IMR-90 (cell line): ENCODE measurements at regions not wholly inside any gene's neighbourhood (a gene's known extent, or its start where the extent isn't known, plus 50 kb on each side); places are given as distances from the start of the nearest gene placed in this dataset.

Experiments
- ATAC-seq: fragments of 200-7000 bp; cut with Tn5 transposase; 2 replicates; pipeline ENCODE4 v1.9.1; 2020; ENCODE audit warnings: low read depth, mild to moderate bottlenecking, moderate library complexity
- BruUV-seq: library from RNA; stranded (reverse); fragments of 400-500 nt; replicated peaks from 2 replicates; lab custom pipeline; 2021; lab: Mats Ljungman, UMichigan
- CTCF ChIA-PET: fragments of 300-600 bp; formaldehyde crosslinking; extraction: SDS; loops from one replicate; lab custom pipeline; 2021; ENCODE audit warnings: antibody characterized with exemption; lab: Yijun Ruan, JAX
- POLR2A ChIA-PET: fragments of 300-600 bp; sonication (Branson Sonifier 250); formaldehyde crosslinking; loops from one replicate; lab custom pipeline; 2022; ENCODE audit warnings: antibody characterized with exemption; ENCODE audit not compliant: unreplicated experiment; lab: Charles Lee
- DNase-seq: peaks from one replicate; pipeline ENCODE4 v3.0.0; 2013
- H2AFZ ChIP-seq: replicated peaks from 2 replicates; pipeline ENCODE3; 2013; ENCODE audit warnings: low read length, mild to moderate bottlenecking; ENCODE audit not compliant: poor library complexity
- H2AK5ac ChIP-seq: 2 replicates; pipeline ENCODE4 v1.6.1; 2013; ENCODE audit warnings: low read depth, low read length, inconsistent platforms
- H2AK9ac ChIP-seq: replicated peaks from 2 replicates; pipeline ENCODE3; 2013; ENCODE audit warnings: mild to moderate bottlenecking, low read depth, low read length, moderate library complexity; ENCODE audit not compliant: poor library complexity
- H2BK120ac ChIP-seq: 2 replicates; pipeline ENCODE4 v1.6.1; 2013; ENCODE audit warnings: low read depth, low read length, inconsistent platforms
- H2BK15ac ChIP-seq: 3 replicates; pipeline ENCODE4 v1.6.1; 2013; ENCODE audit warnings: low read depth, low read length, inconsistent platforms
- H2BK20ac ChIP-seq: 2 replicates; pipeline ENCODE4 v1.6.1; 2013; ENCODE audit warnings: low read depth, mild to moderate bottlenecking, inconsistent platforms, low read length, moderate library complexity
- H2BK5ac ChIP-seq: 2 replicates; pipeline ENCODE4 v1.6.1; 2013; ENCODE audit warnings: mild to moderate bottlenecking, low read depth, low read length, inconsistent platforms; ENCODE audit not compliant: poor library complexity, severe bottlenecking
- H3K14ac ChIP-seq: replicated peaks from 2 replicates; pipeline ENCODE4 v1.6.1; 2013; ENCODE audit warnings: low read depth, low read length, inconsistent platforms
- H3K18ac ChIP-seq: 2 replicates; pipeline ENCODE4 v1.6.1; 2013; ENCODE audit warnings: low read depth, low read length, control low read depth
- H3K23ac ChIP-seq: 2 replicates; pipeline ENCODE4 v1.6.1; 2013; ENCODE audit warnings: low read depth, low read length, inconsistent platforms
- H3K27ac ChIP-seq: 2 replicates; pipeline ENCODE4 v1.5.1; 2013; ENCODE audit warnings: mild to moderate bottlenecking, control low read depth, low read length; ENCODE audit not compliant: insufficient read depth
- H3K27me3 ChIP-seq: 2 replicates; pipeline ENCODE4 v1.6.1; 2013; ENCODE audit warnings: low read length; ENCODE audit not compliant: control insufficient read depth, insufficient read depth
- H3K36me3 ChIP-seq: 2 replicates; pipeline ENCODE4 v1.6.1; 2013; ENCODE audit warnings: low read length, mixed read lengths; ENCODE audit not compliant: control insufficient read depth, insufficient read depth
- H3K4ac ChIP-seq: 2 replicates; pipeline ENCODE4 v1.6.1; 2013; ENCODE audit warnings: low read depth, low read length, inconsistent platforms
- H3K4me1 ChIP-seq: 2 replicates; pipeline ENCODE4 v1.6.1; 2013; ENCODE audit warnings: low read length, mixed read lengths; ENCODE audit not compliant: control insufficient read depth, insufficient read depth
- H3K4me2 ChIP-seq: 2 replicates; pipeline ENCODE4 v1.6.1; 2013; ENCODE audit warnings: low read depth, mild to moderate bottlenecking, control low read depth, low read length, moderate library complexity
- H3K4me3 ChIP-seq: 2 replicates; pipeline ENCODE4 v1.5.1; 2013; ENCODE audit warnings: low read depth, mild to moderate bottlenecking, control low read depth, low read length, moderate library complexity; ENCODE audit not compliant: insufficient read depth
- H3K56ac ChIP-seq: 2 replicates; pipeline ENCODE4 v1.6.1; 2013; ENCODE audit warnings: low read length, inconsistent platforms; ENCODE audit not compliant: insufficient read depth; ENCODE audit errors: extremely low read depth
- H3K79me1 ChIP-seq, 2 experiments: 2 replicates each; pipeline ENCODE4 v1.6.1; 2013; ENCODE audit warnings: low read length in 2 of 2, inconsistent platforms in 1 of 2, low read depth in 1 of 2
- H3K9ac ChIP-seq: 2 replicates; pipeline ENCODE4 v1.6.1; 2013; ENCODE audit warnings: low read depth, low read length, control low read depth
- H3K9me1 ChIP-seq: 2 replicates; pipeline ENCODE4 v1.6.1; 2013; ENCODE audit warnings: low read length, inconsistent platforms; ENCODE audit not compliant: insufficient read depth
- H3K9me3 ChIP-seq: 2 replicates; pipeline ENCODE4 v1.6.1; 2013; ENCODE audit warnings: low read length; ENCODE audit not compliant: control insufficient read depth, insufficient read depth
- H4K20me1 ChIP-seq: 2 replicates; pipeline ENCODE4 v1.6.1; 2013; ENCODE audit warnings: low read length, inconsistent platforms; ENCODE audit not compliant: insufficient read depth
- H4K5ac ChIP-seq: 2 replicates; pipeline ENCODE4 v1.6.1; 2013; ENCODE audit warnings: mild to moderate bottlenecking, low read depth, low read length, control low read depth
- H4K8ac ChIP-seq, 2 experiments: 2 replicates each; pipeline ENCODE4 v1.6.1; 2013; ENCODE audit warnings: low read depth in 2 of 2, low read length in 2 of 2, control low read depth in 1 of 2, inconsistent platforms in 1 of 2
- H4K91ac ChIP-seq: 2 replicates; pipeline ENCODE4 v1.6.1; 2013; ENCODE audit warnings: low read depth, low read length, inconsistent platforms; ENCODE audit not compliant: insufficient read depth
- CTCF ChIP-seq: conservative IDR thresholded peaks from 2 replicates; pipeline ENCODE4 v1.5.1; 2012; ENCODE audit warnings: mild to moderate bottlenecking, low read depth, low read length, improper control_type of control experiment
- FOS ChIP-seq: fragments of 150-350 bp; IDR thresholded peaks from 2 replicates; pipeline ENCODE4 v1.6.1; 2016; ENCODE audit warnings: low read depth, low read length
- POLR2A ChIP-seq: IDR thresholded peaks from 2 replicates; pipeline ENCODE4 v1.6.1; 2012; ENCODE audit warnings: mild to moderate bottlenecking, low read depth, low read length
- RFX5 ChIP-seq: IDR thresholded peaks from 2 replicates; pipeline ENCODE4 v1.8.0; 2012; ENCODE audit warnings: low read depth, mild to moderate bottlenecking, low read length, moderate library complexity
- SMC3 ChIP-seq: fragments of 150-350 bp; IDR thresholded peaks from 2 replicates; pipeline ENCODE4 v1.6.1; 2016; ENCODE audit warnings: low read depth, mild to moderate bottlenecking, antibody characterized with exemption, low read length, moderate library complexity
- USF2 ChIP-seq: fragments of 150-350 bp; IDR thresholded peaks from 2 replicates; pipeline ENCODE4 v1.6.1; 2017; ENCODE audit warnings: mild to moderate bottlenecking, antibody characterized with exemption, low read length, low read depth
- whole genome bisulfite sequencing, 2 experiments: methylation state at CpG; one replicate each; pipeline versions ENCODE4 v1.1.5 to v1.1.7; 2013; ENCODE audit warnings: missing lambda C conversion rate in 2 of 2; ENCODE audit not compliant: insufficient read length in 1 of 2; ENCODE audit errors: extremely low coverage in 2 of 2; 5-methylcytosine and 5-hydroxymethylcytosine counted together
- dilution Hi-C: fragments of 300-500 bp; cut with HindIII; formaldehyde crosslinking; loops from one replicate; pipeline ENCODE4 v1.14.3; 2018; ENCODE audit warnings: low sequenced_read_pairs; ENCODE audit not compliant: unreplicated experiment
- in situ Hi-C: fragments of 300-500 bp; cut with MboI; formaldehyde crosslinking; loops from 3 replicates; pipeline ENCODE4 v1.14.3; 2019; ENCODE audit warnings: low sequenced_read_pairs, inconsistent platforms, mixed read lengths
- intact Hi-C: fragments of 100-400 bp; cut with micrococcal nuclease; formaldehyde crosslinking; loops from 2 replicates; pipeline ENCODE4 v1.10.0; 2022

- TF ChIP-seq POLR2A, result no peak
Measured at GRCh38 chr10:3911713-3912442, 126.9 kb upstream of the KLF6 start (continued).

GRCh38 chr10:3911241-3911640 lies 126.2 kb upstream of the KLF6 start:
- no TSS peak for BruUV-seq
- no peaks in the 10 kb centered on the region for H4K20me1 ChIP-seq
- dilution Hi-C loops, result no loop called here
- in situ Hi-C loops, result loop anchor here (25.0 kb wide), 1 partner anchor 851 kb away; no protein-coding TSS in a partner anchor
- H4K91ac ChIP-seq, result no peak overlapping the region
- H3K4me1 ChIP-seq, result peaks cover 10% of the 10 kb centered on the region
- CTCF ChIA-PET, result no interaction called here
- ATAC-seq (no peak), DNase-seq (no peak)
- no peak overlapping the region for H3K27ac ChIP-seq
- intact Hi-C loops, result no loop called here
- no peaks in the 10 kb centered on the region for H3K9me3 ChIP-seq
- no peak for TF ChIP-seq FOS
- TF ChIP-seq POLR2A, result no peak
- no peak for TF ChIP-seq CTCF
- no peak for TF ChIP-seq SMC3
- TF ChIP-seq RFX5, result no peak
- TF ChIP-seq USF2, result no peak
- H3K4me2 ChIP-seq, result no peak overlapping the region
- H3K14ac ChIP-seq, result peak overlapping the region; percentile 60; the same call in 1 of the 2 replicates
- no peak overlapping the region for H2AK9ac ChIP-seq
- H2BK120ac ChIP-seq, result no peak overlapping the region
- H3K9ac ChIP-seq, result no peak overlapping the region
- H3K36me3 ChIP-seq, result no peaks in the 10 kb centered on the region
- no peak overlapping the region for H2BK20ac ChIP-seq
- H2BK5ac ChIP-seq, result no peak overlapping the region
- no peak overlapping the region for H3K23ac ChIP-seq
- no peak overlapping the region for H2BK15ac ChIP-seq
- WGBS, 2 experiments, result 88% methylated on average over 3 of the region's 6 CpGs; no CpG with 5 or more reads in 1 of the 2 experiments
- no peak overlapping the region for H3K56ac ChIP-seq
- no peak overlapping the region for H3K4me3 ChIP-seq
- no peak overlapping the region for H3K18ac ChIP-seq
- no peak overlapping the region for H2AK5ac ChIP-seq
- peaks cover 5% of the 10 kb centered on the region for H3K9me1 ChIP-seq
- H2AFZ ChIP-seq, result no peak overlapping the region
- no peaks in the 10 kb centered on the region for H3K79me1 ChIP-seq
- POLR2A ChIA-PET, result no interaction called here
- H3K27me3 ChIP-seq, result no peaks in the 10 kb centered on the region
- no peak overlapping the region for H3K4ac ChIP-seq
- no peak overlapping the region for H4K5ac ChIP-seq
- H4K8ac ChIP-seq, result no peak overlapping the region
